WTC11 (cell line): ENCODE measurements at regions not wholly inside any gene's neighbourhood (a gene's known extent, or its start where the extent isn't known, plus 50 kb on each side); places are given as distances from the start of the nearest gene placed in this dataset.

Experiments used
- ATAC-seq: fragments of 200-7000 bp; cut with Tn5 transposase; 2 replicates; pipeline ENCODE4 v1.10.0; 2021; ENCODE audit warnings: mild to moderate bottlenecking, moderate library complexity
- CTCF ChIA-PET: fragments of 300-600 bp; sonication (Branson Sonifier 250); formaldehyde crosslinking; loops from one replicate; lab custom pipeline; 2021; ENCODE audit warnings: antibody characterized with exemption; lab: Charles Lee
- POLR2A ChIA-PET: fragments of 350-600 bp; sonication (Branson Sonifier 250); formaldehyde crosslinking; loops from one replicate; lab custom pipeline; 2021; ENCODE audit warnings: antibody characterized with exemption; lab: Charles Lee
- DNase-seq: peaks from one replicate; pipeline ENCODE4 v3.0.0; 2021; ENCODE audit warnings: low spot score
- H3K27ac Mint-ChIP-seq: 2 replicates; pipeline ENCODE4 v1.8.0; 2021; ENCODE audit warnings: mixed read lengths
- H3K27me3 Mint-ChIP-seq: 2 replicates; pipeline ENCODE4 v1.8.0; 2021; ENCODE audit warnings: low read depth, mild to moderate bottlenecking, moderate library complexity, mixed read lengths
- H3K36me3 Mint-ChIP-seq: 2 replicates; pipeline ENCODE4 v1.8.0; 2021; ENCODE audit warnings: mixed read lengths
- H3K4me1 Mint-ChIP-seq: 2 replicates; pipeline ENCODE4 v1.8.0; 2022; ENCODE audit warnings: mixed read lengths
- H3K4me3 Mint-ChIP-seq: 2 replicates; pipeline ENCODE4 v1.8.0; 2021; ENCODE audit warnings: mild to moderate bottlenecking, moderate library complexity, mixed read lengths
- H3K9me3 Mint-ChIP-seq: 2 replicates; pipeline ENCODE4 v1.8.0; 2021; ENCODE audit warnings: mixed read lengths
- ATF1 ChIP-seq: sonication (generic); formaldehyde crosslinking; IDR thresholded peaks from 2 replicates; pipeline ENCODE4 v1.8.1; 2023; ENCODE audit warnings: mild to moderate bottlenecking, moderate library complexity, missing genetic modification reagents
- E2F4 ChIP-seq: sonication (generic); formaldehyde crosslinking; IDR thresholded peaks from 2 replicates; pipeline ENCODE4 v1.8.1; 2022; ENCODE audit warnings: low read depth, mild to moderate bottlenecking, moderate library complexity, missing genetic modification reagents, borderline replicate concordance
- ESRRA ChIP-seq: sonication (generic); formaldehyde crosslinking; IDR thresholded peaks from 2 replicates; pipeline ENCODE4 v1.8.1; 2022; ENCODE audit warnings: mild to moderate bottlenecking, missing genetic modification reagents, borderline replicate concordance
- ETV6 ChIP-seq: sonication (generic); formaldehyde crosslinking; IDR thresholded peaks from 2 replicates; pipeline ENCODE4 v1.8.1; 2022; ENCODE audit warnings: mild to moderate bottlenecking, missing genetic modification reagents
- FOXK1 ChIP-seq: sonication (generic); formaldehyde crosslinking; IDR thresholded peaks from 2 replicates; pipeline ENCODE4 v1.8.0; 2022; ENCODE audit warnings: mild to moderate bottlenecking, moderate library complexity, missing genetic modification reagents
- HMGA2 ChIP-seq: fragments of 250-450 bp; sonication (Bioruptor Pico); IDR thresholded peaks from 2 replicates; pipeline ENCODE4 v1.4.0; 2021; ENCODE audit warnings: mild to moderate bottlenecking, moderate library complexity
- JUN ChIP-seq: sonication (generic); formaldehyde crosslinking; IDR thresholded peaks from 2 replicates; pipeline ENCODE4 v1.8.0; 2023; ENCODE audit warnings: mild to moderate bottlenecking, missing genetic modification reagents
- KAT7 ChIP-seq: sonication (generic); formaldehyde crosslinking; IDR thresholded peaks from 2 replicates; pipeline ENCODE4 v1.8.1; 2023; ENCODE audit warnings: missing genetic modification reagents, mild to moderate bottlenecking, borderline replicate concordance
- MXD4 ChIP-seq: fragments of 250-450 bp; sonication (Bioruptor Pico); IDR thresholded peaks from 2 replicates; pipeline ENCODE4 v1.8.0; 2021; ENCODE audit warnings: mild to moderate bottlenecking, moderate library complexity, borderline replicate concordance
- NR1H2 ChIP-seq: sonication (generic); formaldehyde crosslinking; IDR thresholded peaks from 2 replicates; pipeline ENCODE4 v1.9.0; 2021; ENCODE audit warnings: mild to moderate bottlenecking, moderate library complexity, missing genetic modification reagents
- NR2C2 ChIP-seq: sonication (generic); formaldehyde crosslinking; IDR thresholded peaks from 2 replicates; pipeline ENCODE4 v1.8.0; 2022; ENCODE audit warnings: mild to moderate bottlenecking, missing genetic modification reagents
- PRDM15 ChIP-seq: sonication (generic); formaldehyde crosslinking; IDR thresholded peaks from 2 replicates; pipeline ENCODE4 v1.8.0; 2022; ENCODE audit warnings: missing genetic modification reagents
- RELA ChIP-seq: sonication (generic); formaldehyde crosslinking; IDR thresholded peaks from 2 replicates; pipeline ENCODE4 v1.8.1; 2022; ENCODE audit warnings: missing genetic modification reagents, mild to moderate bottlenecking, borderline replicate concordance
- TEAD1 ChIP-seq: sonication (generic); formaldehyde crosslinking; IDR thresholded peaks from 2 replicates; pipeline ENCODE4 v1.8.0; 2022; ENCODE audit warnings: mild to moderate bottlenecking, missing genetic modification reagents
- ZBTB43 ChIP-seq: sonication (generic); formaldehyde crosslinking; IDR thresholded peaks from 2 replicates; pipeline ENCODE4 v1.8.1; 2023; ENCODE audit warnings: mild to moderate bottlenecking, missing genetic modification reagents
- ZNF219 ChIP-seq: sonication (generic); formaldehyde crosslinking; IDR thresholded peaks from 2 replicates; pipeline ENCODE4 v1.8.0; 2023; ENCODE audit warnings: missing genetic modification reagents, mild to moderate bottlenecking, borderline replicate concordance
- ZNF232 ChIP-seq: sonication (generic); formaldehyde crosslinking; IDR thresholded peaks from 2 replicates; pipeline ENCODE4 v1.8.0; 2022; ENCODE audit warnings: mild to moderate bottlenecking, missing genetic modification reagents
- ZNF512 ChIP-seq: sonication (generic); formaldehyde crosslinking; IDR thresholded peaks from 2 replicates; pipeline ENCODE4 v1.8.1; 2022; ENCODE audit warnings: missing genetic modification reagents, borderline replicate concordance
- ZSCAN18 ChIP-seq: fragments of 250-450 bp; sonication (Bioruptor Pico); IDR thresholded peaks from 2 replicates; pipeline ENCODE4 v2.1.2; 2022; ENCODE audit warnings: mild to moderate bottlenecking, moderate library complexity

GRCh38 chr12:58554522-58555157, 365.7 kb downstream of the LRIG3 start:
- no peak for TF ChIP-seq JUN (CRISPR knock-in tag)
- TF ChIP-seq HMGA2 (CRISPR knock-in tag) = no peak
- TF ChIP-seq NR2C2 (CRISPR knock-in tag) = no peak
- TF ChIP-seq RELA = no peak
- TF ChIP-seq KAT7 = no peak
- no peak for TF ChIP-seq NR1H2 (CRISPR knock-in tag)
- no peak for TF ChIP-seq PRDM15 (CRISPR knock-in tag)
- TF ChIP-seq ETV6 (CRISPR knock-in tag) = no peak
- TF ChIP-seq ATF1 = no peak
- TF ChIP-seq TEAD1 = no peak
- no peak for TF ChIP-seq FOXK1 (CRISPR knock-in tag)
- TF ChIP-seq MXD4 = no peak
- no peak for TF ChIP-seq ZNF232 (CRISPR knock-in tag)
- no peak for TF ChIP-seq ZNF219
- TF ChIP-seq ZBTB43 (CRISPR knock-in tag) = no peak
- no peak for TF ChIP-seq ZNF512
- TF ChIP-seq ESRRA (CRISPR knock-in tag) = no peak
- no peak for TF ChIP-seq ZSCAN18
- no peak for TF ChIP-seq E2F4
- ATAC-seq (no peak), DNase-seq (no peak)
- CTCF ChIA-PET = interaction anchor here (1.2 kb wide), 1 partner anchor 14 kb away, joined by 8 read pairs; no protein-coding TSS in a partner anchor
- Mint-ChIP-seq H3K4me3 (no peak overlapping the region), H3K9me3 (0 out of 2 replicates have a peak, but pooled peaks cover 4% of the 10 kb centered on the region), H3K4me1 (no peaks in the 10 kb centered on the region), H3K27ac (no peak overlapping the region), H3K27me3 (no peaks in the 10 kb centered on the region; the same call in 1 of the 2 replicates), H3K36me3 (no peaks in the 10 kb centered on the region)
- POLR2A ChIA-PET = no interaction called here
